ENCODE measurements at regions not wholly inside any gene's neighbourhood (a gene's known extent, or its start where the extent isn't known, plus 50 kb on each side); places are given as distances from the start of the nearest gene placed in this dataset.

DNA sequence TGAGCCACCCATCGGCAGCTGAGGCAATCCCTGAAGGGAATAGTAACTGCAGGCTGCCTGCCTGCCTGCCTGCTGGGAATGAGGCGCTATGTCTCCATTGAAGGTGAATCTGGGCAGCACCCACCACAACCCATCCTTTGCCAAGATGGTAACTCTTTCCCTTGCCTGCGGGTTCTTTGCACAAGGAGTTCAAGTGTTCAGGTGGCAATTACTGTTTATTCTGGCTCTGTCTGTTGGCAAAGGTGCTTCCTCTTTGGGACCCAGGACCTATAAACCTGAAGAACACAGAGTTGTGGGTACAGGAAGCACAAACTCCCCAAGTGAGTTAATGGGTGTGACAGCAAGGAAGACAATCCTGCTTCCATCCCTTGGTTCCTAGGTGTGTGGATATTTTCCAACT, 448.1 kb upstream of the ZNF507 start:
- H3K36me3 Mint-ChIP-seq (ENCODE audit: low read depth, unreplicated experiment): no peaks in the 10 kb centered on the region
- TF ChIP-seq, protein P1, sequence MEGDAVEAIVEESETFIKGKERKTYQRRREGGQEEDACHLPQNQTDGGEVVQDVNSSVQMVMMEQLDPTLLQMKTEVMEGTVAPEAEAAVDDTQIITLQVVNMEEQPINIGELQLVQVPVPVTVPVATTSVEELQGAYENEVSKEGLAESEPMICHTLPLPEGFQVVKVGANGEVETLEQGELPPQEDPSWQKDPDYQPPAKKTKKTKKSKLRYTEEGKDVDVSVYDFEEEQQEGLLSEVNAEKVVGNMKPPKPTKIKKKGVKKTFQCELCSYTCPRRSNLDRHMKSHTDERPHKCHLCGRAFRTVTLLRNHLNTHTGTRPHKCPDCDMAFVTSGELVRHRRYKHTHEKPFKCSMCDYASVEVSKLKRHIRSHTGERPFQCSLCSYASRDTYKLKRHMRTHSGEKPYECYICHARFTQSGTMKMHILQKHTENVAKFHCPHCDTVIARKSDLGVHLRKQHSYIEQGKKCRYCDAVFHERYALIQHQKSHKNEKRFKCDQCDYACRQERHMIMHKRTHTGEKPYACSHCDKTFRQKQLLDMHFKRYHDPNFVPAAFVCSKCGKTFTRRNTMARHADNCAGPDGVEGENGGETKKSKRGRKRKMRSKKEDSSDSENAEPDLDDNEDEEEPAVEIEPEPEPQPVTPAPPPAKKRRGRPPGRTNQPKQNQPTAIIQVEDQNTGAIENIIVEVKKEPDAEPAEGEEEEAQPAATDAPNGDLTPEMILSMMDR (IDR thresholded peaks at IDR 0.05; ENCODE audit: unreplicated experiment): no peak
- H3K4me1 Mint-ChIP-seq (ENCODE audit: unreplicated experiment): no peaks in the 10 kb centered on the region
- H3K9me3 Mint-ChIP-seq (ENCODE audit: unreplicated experiment): no peaks in the 10 kb centered on the region
- no peak overlapping the region for H3K27ac Mint-ChIP-seq (ENCODE audit: unreplicated experiment)
- H3K4me3 Mint-ChIP-seq (ENCODE audit: unreplicated experiment): no peak overlapping the region
- H3K27me3 Mint-ChIP-seq (ENCODE audit: unreplicated experiment): no peaks in the 10 kb centered on the region
- DNase-seq (ENCODE audit: low spot score): no peak

DNA sequence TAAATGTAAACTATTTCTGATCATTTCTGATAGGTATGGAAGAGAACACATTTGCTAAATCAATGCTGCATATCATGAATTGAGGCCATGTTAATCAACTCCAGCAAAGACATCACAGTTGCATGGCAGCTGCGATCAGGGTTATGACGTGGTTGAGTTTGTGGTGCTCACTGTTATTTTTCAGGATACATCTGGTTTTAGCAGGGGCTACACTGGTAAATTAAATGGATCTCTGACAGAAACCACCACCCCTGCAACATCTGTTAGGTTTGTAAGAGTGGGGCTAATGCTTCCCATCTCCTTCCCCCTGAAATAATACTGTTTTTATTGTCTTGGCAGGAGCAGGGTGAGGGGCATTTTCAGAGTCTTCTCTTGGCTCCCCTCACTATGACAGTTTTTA, 444.4 kb upstream of the ZNF507 start:
- H3K27me3 Mint-ChIP-seq (ENCODE audit: unreplicated experiment): peaks cover 1% of the 10 kb centered on the region
- H3K4me3 Mint-ChIP-seq (ENCODE audit: unreplicated experiment): no peak overlapping the region
- no peak overlapping the region for H3K27ac Mint-ChIP-seq (ENCODE audit: unreplicated experiment)
- no peak for DNase-seq (ENCODE audit: low spot score)
- no peaks in the 10 kb centered on the region for H3K36me3 Mint-ChIP-seq (ENCODE audit: low read depth, unreplicated experiment)
- no peaks in the 10 kb centered on the region for H3K9me3 Mint-ChIP-seq (ENCODE audit: unreplicated experiment)
- H3K4me1 Mint-ChIP-seq (ENCODE audit: unreplicated experiment): no peaks in the 10 kb centered on the region
- TF ChIP-seq, protein P1 (IDR thresholded peaks at IDR 0.05; ENCODE audit: unreplicated experiment): no peak

DNA sequence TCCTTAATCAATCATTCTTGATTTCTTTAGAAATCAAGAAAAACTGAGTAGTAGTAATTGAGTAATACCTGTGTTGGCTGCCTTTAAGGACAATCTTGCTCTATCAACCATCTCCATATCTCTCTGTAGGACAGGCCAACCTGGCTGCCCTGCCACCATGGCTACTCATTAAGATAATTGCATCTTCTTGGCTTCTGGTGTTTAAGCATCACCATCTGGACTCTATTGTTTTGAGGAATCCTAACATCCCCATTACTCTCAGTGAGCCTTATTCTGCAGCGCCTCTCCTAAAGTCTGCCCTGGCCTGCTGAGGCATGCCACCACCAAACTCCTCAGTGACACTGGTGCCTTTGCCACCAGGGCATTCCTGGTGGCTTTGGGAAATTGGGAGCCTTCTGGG, 442.6 kb upstream of the ZNF507 start:
- DNase-seq (ENCODE audit: low spot score): no peak
- no peak overlapping the region for H3K4me3 Mint-ChIP-seq (ENCODE audit: unreplicated experiment)
- H3K9me3 Mint-ChIP-seq (ENCODE audit: unreplicated experiment): no peaks in the 10 kb centered on the region
- TF ChIP-seq, protein P1 (IDR thresholded peaks at IDR 0.05; ENCODE audit: unreplicated experiment): no peak
- H3K27me3 Mint-ChIP-seq (ENCODE audit: unreplicated experiment): peaks cover 1% of the 10 kb centered on the region
- H3K27ac Mint-ChIP-seq (ENCODE audit: unreplicated experiment): no peak overlapping the region
- no peaks in the 10 kb centered on the region for H3K36me3 Mint-ChIP-seq (ENCODE audit: low read depth, unreplicated experiment)
- H3K4me1 Mint-ChIP-seq (ENCODE audit: unreplicated experiment): no peaks in the 10 kb centered on the region

DNA sequence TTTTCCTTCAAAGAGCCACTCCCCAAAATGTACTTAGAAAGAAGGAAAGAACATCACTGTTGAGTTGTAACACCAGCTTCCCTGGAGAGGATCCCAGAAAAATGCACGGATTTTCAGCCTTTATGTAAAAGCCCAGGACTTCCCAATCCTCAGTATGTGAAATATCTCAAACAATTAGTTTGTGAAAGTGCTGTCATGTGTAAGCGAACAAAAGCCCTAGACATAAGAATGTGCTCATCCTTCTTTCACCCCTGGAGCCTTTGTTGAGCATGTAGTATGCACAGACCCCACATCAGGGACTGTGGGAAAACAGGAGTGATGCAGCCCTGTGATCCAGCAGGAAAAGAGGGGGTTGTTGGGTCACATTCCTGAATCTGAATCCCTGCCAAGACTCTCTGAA, 441.4 kb upstream of the ZNF507 start:
- TF ChIP-seq, protein P1 (IDR thresholded peaks at IDR 0.05; ENCODE audit: unreplicated experiment): no peak
- no peak for DNase-seq (ENCODE audit: low spot score)
- no peak overlapping the region for H3K27ac Mint-ChIP-seq (ENCODE audit: unreplicated experiment)
- H3K4me1 Mint-ChIP-seq (ENCODE audit: unreplicated experiment): no peaks in the 10 kb centered on the region
- H3K27me3 Mint-ChIP-seq (ENCODE audit: unreplicated experiment): peaks cover 1% of the 10 kb centered on the region
- H3K36me3 Mint-ChIP-seq (ENCODE audit: low read depth, unreplicated experiment): no peaks in the 10 kb centered on the region
- H3K4me3 Mint-ChIP-seq (ENCODE audit: unreplicated experiment): no peak overlapping the region
- no peaks in the 10 kb centered on the region for H3K9me3 Mint-ChIP-seq (ENCODE audit: unreplicated experiment)

DNA sequence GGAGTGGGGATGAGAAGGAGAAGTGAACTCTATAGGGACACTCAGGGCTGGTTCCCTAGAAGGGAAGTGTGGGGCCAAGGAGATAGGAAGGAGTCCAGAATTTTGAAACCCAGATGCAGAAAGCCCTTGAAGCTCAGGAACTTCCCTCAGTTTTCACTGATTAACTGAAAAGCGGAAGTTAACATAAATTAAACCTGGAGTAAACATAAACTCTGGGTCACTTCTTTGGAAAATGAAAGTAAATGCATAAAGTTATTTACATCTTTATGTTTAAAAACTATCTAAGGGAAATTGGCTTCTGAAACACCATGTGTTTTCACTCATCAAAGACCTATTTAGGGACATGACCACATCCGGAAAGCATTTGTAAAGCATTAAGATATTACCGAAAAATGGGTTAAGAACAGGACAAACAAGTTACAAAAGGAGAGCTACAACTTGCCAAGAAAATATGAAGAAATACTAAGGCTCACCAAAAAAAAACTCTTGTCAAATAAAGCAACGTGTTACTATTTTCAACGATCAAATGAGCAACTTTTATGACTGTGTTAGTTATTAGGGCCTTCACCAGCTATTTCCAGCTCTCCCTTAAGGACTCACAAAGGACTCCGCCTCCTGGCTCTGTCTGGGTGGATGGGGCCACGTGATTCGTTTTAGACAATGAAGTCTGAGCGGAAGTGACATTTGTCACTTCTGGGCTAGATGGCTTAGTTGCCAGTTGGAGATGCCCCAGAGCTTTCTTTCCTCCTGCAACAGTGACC, 439.1 kb upstream of the ZNF507 start:
- TF ChIP-seq, protein P1 (IDR thresholded peaks at IDR 0.05; ENCODE audit: unreplicated experiment): no peak
- Mint-ChIP-seq H3K4me3 (ENCODE audit: unreplicated experiment) (no peak overlapping the region), H3K9me3 (ENCODE audit: unreplicated experiment) (no peaks in the 10 kb centered on the region), H3K36me3 (ENCODE audit: low read depth, unreplicated experiment) (no peaks in the 10 kb centered on the region), H3K4me1 (ENCODE audit: unreplicated experiment) (no peaks in the 10 kb centered on the region), H3K27me3 (ENCODE audit: unreplicated experiment) (peaks cover 1% of the 10 kb centered on the region), H3K27ac (ENCODE audit: unreplicated experiment) (no peak overlapping the region)
- DNase-seq (ENCODE audit: low spot score): no peak

Measured in endothelial cell (in vitro differentiated cells).